Posterior cingulate gyrus (tissue), 11 donors: ENCODE measurements at regions not wholly inside any gene's neighbourhood (a gene's known extent, or its start where the extent isn't known, plus 50 kb on each side); places are given as distances from the start of the nearest gene placed in this dataset.
"Not testable (repeated sequence)": the region's sequence is repeated elsewhere in the genome, so short reads cannot be mapped to it uniquely, and the experiment has no call there.

Experiments
- DNase-seq, 10 donors: peaks; one replicate each; pipeline versions ENCODE4 v3.0.0 to v3.0.0-alpha.2; 2020 to 2021; ENCODE audit warnings: mixed read lengths in 3 of 10
- intact Hi-C: fragments of 100-400 bp; cut with DNase I; formaldehyde crosslinking; loops from one replicate; pipeline ENCODE4 v1.15.1; 2023

DNA sequence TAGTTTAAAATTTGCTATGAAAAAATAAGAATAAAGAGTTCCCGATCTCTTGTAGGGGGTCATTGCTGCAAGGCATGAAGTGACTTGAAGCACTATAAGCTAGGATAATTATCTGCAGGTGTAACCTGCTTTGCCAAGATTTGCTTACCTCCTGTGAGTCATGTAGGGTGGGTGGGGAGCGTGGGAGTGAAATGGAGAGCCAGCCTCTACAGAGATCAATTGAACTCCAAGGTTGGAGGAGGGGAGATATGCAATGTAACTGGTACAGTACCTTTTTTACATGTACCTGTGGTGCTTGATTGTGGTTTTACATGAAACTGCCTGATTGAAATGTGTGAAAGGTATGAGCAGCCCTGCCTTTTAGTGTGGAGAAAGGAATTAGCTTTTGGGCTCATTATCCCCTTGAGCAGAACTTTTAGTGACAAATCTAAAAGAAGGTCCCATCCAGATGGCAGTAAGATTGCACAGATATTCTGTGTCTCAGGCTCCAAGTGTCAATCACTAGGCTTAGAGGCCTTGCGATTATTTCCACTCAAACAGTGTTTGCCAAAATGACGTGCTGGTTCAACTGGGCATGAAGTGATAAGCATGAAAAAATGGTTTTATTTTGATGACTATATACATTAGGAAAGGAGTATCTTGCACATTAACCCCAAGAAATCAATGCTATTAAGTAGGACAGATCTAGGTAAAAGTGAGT, 138.6 kb upstream of the GRB10 start:
- intact Hi-C loops, result no loop called here
- no peak for DNase-seq

DNA sequence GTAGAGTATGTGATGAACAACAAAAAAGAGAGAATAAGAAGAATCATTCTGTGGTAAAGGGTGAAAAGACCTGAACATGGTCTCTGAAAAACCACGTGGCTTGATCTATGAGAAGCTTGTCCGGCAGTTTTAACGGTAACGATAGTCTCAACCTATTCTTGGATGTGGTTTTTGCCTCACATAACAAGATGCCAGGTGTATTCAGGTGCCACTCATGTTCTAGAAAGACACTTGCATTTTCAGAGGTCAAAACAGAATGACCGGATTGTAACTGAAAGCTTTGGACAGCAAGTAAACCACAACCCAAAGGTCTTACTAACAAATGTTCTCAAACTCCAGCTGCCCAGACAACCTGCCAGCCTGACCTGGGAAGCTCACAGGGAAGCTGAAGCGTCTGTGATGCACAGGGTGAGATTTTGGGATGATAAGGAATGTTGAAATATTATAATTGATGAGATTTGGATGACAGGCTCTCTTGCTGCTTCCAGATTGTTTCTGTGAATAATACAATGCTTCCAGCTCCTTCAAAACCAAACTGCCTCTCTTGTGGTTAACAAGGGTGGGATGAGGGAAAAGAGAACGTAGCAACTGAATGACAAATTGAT, 137.4 kb upstream of the GRB10 start:
- DNase-seq, result no peak
- intact Hi-C loops, result no loop called here

DNA sequence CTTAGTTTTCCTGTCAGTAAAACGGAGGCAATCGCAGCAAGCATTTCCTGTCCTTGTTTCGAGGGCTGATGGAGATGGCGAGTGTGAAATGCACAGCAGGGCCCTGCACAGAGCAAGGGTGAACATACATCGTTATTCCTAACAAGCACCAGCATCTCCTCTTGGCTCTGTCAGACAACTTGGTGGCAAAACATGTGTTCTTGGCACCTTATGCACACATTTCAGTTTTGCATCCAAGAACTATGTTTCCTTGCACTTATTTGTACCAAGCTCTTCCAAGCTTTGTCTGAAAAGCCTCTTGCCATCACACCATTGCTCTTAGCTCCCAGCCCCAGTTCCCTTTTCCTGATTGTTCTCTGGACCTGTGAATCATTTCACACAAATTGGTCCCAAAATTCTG, 132.9 kb upstream of the GRB10 start:
- intact Hi-C loops, result no loop called here
- DNase-seq, result peak in 1 of 10 donors; percentile 45

DNA sequence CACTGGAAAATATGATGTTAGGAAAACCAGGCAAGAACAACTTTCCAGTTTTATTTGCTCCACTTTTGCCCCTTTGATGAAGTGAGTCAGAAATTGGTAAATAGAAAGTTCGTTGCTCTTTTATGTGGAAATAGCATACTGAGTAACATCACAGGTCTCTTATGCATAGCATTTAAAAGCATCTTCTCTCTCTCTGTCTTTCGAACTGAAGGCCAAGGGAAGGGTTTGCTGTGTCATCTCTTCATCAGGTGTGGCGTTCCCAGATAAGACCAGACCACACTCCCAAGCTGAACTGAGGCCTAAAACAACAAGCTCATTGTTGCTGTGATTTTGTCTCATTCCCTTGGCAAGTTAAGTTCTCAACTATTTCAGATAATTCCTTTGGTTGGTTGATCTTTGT, 131.8 kb upstream of the GRB10 start:
- DNase-seq, result no peak
- intact Hi-C loops, result no loop called here

DNA sequence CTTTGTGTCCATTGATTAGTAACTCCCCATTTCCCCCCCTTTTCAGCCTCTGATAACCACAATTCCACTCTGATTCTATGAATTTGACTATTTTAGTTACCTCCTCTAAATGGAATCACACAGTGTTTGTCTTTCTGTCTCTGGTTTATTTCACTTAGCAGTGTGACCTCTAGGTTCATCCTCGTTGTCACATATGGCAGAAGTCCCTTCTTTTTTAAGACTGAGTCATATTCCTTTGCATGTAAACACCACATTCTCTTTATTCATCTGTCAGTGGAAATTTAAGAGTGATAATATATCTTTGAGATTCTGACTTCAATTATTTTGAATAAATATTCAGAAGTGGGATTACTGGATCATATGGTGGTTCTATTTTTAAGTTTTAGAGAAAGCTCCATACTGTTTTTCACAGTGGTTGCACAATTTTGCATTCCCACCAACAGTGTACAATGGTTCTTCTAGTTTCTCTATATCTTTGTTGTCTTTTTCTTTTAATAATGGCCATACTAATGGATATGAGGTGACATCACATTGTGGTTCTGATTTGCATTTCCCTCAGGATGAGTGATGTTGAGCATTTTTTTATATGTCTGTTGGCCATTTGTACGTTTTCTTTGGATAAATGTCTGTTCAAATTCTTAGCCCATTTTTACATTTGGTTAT, 126.1 kb upstream of the GRB10 start:
- intact Hi-C loops, result no loop called here
- DNase-seq, result no peak

DNA sequence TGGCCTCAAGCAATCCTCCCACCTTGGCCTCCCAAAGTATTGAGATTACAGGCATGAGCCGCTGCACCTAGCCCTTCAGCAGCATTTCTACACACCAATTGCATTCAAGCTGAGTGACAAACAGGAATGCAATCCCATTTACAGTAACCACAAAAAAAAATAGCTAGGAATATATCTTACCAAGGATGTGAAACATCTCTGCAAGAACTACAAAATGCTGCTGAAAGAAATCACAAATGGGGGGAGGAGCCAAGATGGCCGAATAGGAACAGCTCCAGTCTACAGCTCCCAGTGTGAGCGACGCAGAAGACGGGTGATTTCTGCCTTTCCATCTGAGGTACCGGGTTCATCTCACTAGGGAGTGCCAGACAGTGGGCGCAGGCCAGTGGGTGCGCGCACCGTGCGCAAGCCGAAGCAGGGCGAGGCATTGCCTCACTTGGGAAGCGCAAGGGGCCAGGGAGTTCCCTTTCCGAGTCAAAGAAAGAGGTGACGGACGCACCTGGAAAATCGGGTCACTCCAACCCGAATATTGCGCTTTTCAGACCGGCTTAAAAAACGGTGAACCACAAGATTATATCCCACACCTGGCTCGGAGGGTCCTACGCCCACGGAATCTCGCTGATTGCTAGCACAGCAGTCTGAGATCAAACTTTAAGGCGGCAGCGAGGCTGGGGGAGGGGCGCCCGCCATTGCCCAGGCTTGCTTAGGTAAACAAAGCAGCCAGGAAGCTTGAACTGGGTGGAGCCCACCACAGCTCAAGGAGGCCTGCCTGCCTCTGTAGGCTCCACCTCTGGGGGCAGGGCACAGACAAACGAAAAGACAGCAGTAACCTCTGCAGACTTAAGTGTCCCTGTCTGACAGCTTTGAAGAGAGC, 116.1 kb upstream of the GRB10 start:
- intact Hi-C loops, DNase-seq: not testable (repeated sequence)

DNA sequence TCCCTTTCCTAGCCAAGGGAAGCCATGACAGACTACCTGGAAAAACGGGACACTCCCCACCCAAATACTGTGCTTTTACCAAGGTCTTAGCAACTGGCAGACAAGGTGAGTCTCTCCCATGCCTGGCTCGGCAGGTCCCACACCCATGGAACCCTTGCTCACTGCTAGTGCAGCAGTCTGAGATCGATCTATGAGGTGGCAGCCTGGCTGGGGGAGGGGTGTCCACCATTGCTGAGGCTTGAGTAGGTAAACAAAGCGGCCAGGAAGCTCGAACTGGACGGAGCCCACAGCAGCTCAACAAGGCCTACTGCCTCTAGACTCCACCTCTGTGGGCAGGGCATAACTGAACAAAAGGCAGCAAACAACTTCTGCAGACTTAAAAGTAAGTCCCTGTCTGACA, 104.4 kb upstream of the GRB10 start:
- intact Hi-C loops, DNase-seq: not testable (repeated sequence)

DNA sequence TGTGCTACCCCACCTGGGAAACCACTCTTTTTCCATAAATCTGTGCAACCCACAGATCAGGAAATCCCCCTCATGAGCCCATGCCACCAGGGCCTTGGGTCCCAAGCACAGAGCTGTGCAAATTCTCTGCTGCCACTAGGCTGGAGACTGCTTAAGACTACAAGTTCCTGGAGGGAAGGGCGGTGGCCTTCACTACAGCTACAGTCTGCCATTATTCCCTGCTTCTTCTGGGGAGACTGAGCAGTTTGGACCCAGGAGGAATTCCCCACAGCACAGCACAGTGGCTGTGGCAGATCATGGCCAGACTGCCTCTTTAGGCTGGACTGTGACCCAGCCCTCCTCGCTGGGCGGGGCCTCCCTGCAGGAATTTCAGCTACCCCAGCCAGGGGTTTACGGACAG, 89.7 kb upstream of the GRB10 start:
- DNase-seq, result no peak
- intact Hi-C loops, result no loop called here

DNA sequence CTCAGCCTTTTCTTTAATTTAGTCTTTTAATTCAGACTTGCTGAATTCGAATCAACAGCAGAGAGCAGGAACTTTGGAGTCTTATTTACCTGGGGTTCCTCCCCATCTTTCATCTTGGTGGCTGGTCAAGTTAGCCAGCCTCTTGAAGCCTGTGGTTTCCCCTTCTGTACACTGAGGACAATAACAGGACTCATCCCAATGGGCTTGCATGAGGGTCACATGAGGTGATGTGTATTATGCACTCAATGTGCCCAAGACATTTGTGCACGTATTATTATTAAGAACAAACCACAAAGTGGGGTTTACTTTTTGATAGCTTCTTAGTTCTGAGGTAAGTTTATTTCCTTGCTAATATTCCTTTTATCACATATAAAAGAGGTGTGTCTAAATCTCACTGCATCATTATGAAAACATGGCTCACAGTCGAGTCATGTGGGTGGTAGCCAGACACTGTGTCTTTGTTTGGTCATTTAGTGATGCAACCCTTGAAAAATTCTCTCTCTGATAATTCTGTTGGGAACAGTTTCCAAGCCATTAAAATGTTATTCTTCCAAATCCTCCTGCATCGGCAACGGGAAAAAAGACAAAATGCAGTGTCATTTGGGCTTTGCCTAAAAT, 86.5 kb upstream of the GRB10 start:
- intact Hi-C loops, result no loop called here
- DNase-seq, result no peak

DNA sequence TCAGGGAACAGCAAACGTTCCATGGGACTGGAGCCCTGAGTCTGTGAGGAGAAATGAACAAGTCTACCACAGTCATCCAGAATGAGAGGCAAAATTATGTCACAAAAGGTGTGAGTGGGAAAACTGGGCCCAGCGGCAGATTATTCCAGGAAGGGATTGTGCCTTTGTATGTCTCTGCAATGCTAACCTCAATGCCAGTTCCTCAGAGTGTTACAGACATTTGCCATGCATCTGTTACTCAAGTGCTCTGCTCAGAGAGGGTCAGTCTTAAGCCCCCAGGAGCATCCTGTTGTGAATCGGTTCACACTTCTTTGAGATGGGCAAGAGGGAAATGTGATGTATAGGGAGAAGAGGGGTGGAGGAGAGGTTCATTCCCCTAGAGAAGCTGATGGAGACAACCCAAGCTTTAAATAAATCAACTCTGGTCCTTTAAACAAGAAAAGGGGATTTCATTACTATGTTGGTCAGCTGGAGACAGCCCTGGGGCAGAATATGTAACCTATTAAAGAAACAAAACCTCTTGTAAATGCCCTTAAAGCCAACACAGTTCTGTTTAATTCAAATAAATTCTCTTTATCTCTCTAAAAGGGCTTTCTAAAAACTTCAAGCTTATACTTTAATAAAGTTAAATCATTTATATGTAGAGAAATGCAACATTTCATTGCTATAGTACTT, 85.9 kb upstream of the GRB10 start:
- no peak for DNase-seq
- intact Hi-C loops, result no loop called here

DNA sequence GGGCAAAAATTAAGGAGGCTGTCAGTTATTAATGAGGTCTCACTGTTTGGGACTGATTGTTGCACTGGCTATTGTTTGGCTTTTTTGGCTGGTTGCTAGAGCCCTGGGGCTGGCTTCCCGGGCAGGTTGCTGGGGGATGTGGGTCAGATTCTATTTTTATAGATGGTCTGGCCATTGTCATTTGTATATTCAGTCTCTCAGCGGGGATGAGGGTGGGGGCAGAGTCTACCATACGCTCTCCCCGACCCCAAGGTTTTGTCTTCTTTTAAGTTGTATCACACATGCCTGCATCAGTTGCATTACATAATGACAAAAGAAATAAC, 84.3 kb upstream of the GRB10 start:
- DNase-seq, result peak in 1 of 10 donors; percentile 19
- intact Hi-C loops, result no loop called here

DNA sequence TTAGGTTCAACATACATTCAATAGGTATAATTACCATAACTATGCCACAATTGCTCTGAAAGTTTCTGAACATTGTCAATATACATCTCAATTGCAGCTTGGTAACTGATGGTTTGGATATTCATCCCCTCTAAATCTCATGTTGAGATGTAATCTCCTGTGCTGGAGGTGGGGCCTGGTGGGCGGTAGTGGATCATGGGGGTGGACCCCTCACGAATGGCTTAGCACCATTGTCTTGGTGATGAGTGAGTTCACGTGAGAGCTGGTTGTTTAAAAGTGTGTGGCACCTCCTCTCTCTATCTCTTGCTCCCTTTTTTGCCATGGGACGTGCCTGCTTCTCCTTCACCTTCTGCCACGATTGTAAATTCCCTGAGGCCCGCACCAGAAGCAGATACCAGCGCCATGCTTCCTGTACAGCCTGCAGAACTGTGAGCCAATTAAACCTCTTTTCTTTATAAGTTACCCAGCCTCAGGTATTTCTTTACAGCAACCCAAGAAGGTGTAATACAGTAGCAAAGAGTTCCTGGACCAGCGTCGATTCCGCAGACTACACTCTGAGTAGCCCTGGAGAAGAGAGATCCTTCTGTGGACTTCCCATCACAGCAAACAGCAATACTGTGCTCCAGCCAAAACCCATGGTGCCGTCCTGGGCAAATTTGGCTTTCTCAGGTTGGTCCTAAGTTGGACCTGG, 83.8 kb upstream of the GRB10 start:
- intact Hi-C loops, result no loop called here
- DNase-seq, result peak in 1 of 10 donors; percentile 26

DNA sequence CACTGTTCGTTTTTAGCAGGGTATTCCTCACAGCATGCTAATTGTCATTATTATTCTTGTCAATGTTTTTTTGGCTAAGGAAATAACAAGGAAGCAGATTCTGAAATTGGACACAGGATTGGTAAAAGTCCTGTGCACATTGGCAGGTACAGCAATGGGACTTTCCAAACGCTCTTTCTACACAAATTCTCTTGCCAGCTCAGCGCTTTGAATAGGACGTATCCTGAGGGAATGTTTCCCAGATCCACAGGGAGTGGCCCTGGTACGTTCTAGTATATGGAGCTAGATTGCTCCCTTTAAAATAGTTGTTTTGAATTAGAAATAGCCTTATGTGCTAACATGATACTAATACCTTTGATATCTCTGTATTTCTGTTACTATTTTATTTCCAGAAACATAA, 82.8 kb upstream of the GRB10 start:
- DNase-seq, result no peak
- intact Hi-C loops, result no loop called here

DNA sequence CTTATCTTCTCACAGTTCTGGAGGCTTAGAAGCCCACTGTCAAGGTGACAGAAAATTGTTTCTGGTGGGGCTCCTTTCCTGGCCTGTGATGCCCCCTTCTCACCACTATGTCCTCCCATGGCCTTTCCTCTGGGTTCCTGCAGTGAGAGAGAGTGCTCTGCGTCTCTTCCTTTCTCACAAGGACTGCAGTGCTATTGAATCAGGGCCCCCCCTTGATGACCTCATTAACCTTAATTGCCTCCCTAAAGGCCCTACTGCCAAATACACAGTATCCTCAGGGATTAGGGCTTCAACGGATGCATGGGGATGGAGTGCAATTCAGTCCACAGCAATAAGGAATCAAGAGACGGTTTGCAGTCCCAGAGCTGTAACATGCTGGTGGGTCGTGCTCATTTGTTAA, 82.0 kb upstream of the GRB10 start:
- intact Hi-C loops, result no loop called here
- no peak for DNase-seq

DNA sequence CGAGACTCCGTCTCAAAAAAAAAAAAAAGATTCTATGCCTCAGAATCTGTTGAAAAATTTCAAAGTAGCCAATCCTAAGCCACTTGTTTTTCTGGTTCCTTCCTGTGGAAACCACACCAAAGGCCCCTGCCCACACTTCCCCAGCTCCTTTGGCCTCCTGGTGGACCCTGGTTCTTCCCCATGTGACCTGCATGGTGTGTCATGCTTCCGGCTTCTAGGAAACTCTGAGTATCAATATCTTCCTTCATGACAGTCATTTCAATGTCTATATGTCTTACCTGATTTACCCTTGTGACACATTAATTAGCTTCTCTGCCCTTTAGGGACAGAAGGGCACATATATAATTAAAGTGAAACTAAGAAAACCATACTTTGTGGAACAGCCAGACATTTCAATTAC, 80.4 kb upstream of the GRB10 start:
- peak in 1 of 10 donors; percentile 43 for DNase-seq
- intact Hi-C loops, result no loop called here

DNA sequence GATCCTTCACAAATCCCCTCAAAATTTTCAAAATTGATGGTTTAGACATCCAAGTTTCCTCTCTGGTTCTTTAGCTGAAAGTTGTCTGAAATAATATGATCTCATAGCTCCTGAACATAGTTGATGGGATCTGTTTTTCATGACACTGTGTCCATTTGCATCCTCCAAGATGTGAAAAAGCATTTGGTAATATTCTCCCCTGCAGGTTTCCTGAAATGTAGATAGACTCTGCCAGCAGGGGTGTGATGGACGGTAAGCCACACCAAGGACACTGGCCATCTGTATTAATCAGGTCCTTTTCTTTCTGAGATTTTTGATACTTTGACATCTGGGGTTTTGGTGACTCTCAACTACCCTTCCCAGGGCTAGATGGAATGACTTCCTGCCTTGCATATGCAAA, 79.6 kb upstream of the GRB10 start:
- no peak for DNase-seq
- intact Hi-C loops, result no loop called here

DNA sequence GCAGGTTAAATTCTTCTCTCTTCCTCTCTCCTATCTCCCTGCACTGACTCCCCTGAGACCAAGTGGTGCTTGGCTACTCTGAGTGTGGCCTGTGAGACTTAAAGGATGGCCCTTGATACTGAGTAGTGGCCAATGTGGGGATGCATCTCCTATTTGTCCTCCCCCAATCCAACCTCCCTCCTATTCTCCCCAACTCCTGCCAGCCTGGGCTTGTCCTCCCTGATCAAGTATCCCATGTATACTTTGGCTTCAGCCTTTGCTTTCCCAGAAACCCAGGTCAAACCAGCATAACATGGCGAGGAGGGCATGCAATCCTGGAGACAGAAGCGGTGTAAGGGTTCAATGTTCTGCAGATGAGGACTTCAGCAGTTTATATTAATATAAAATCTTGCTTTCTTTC, 77.9 kb upstream of the GRB10 start:
- intact Hi-C loops, result no loop called here

DNA sequence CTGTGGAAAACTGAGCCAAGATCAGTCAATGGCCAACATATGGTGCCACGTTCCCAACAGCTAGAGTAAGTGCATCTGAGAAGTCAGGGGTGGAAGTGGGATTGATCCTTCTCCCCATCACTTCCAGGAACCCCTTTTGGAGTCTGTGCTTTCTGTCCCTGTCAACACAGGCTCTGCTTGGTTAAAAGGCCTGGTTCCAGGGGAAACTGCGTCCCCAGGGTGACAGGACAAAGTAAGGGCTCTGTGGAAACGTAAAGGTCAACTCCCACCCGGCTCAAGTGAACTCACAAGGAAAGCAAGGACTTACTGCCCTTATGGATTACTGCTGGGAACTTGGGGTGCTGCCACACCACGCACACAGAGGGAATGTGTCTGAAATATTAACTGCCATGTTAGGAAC, 77.5 kb upstream of the GRB10 start:
- DNase-seq, result no peak
- intact Hi-C loops, result no loop called here

More for the DNA sequence above, 77.9 kb upstream of the GRB10 start:
- DNase-seq, result no peak

DNA sequence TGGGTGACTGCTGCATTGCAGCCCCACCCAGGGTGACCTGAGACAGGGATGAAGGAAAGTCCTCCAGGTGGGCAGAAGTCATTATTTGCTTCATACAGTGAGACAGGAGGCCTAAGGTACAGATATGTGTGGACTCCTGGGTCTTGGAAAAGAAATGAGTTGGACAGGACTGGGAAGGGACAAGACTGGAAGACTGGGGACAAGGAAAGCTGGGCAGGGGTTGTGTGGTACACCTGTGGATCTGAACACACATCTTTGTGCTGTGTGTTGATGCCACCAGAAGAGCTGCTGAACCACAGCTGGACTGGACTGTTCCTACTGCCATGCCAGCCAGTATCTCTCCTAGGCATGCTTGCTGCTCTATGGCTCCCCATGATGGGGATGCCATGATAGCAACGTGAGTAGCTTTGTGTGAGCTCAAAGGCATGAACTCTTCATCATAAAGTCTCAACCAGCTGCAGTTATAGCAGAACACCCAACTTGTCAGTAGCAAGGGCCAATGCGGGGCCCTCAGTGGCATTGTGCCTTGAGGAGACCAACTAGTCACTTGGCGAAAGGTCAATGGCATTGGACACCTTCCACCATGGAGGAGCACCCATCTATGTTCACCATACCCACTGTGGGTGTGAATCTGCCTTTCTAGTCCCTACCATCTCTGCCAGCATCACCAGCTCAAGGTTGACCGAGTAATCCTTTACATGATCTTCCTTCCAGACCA, 76.0 kb upstream of the GRB10 start:
- intact Hi-C loops, result no loop called here
- DNase-seq, result no peak
